Right lobe of liver (tissue), 6 donors: ENCODE measurements at regions not wholly inside any gene's neighbourhood (a gene's known extent, or its start where the extent isn't known, plus 50 kb on each side); places are given as distances from the start of the nearest gene placed in this dataset.

Source experiments
- ATAC-seq, 4 donors: fragments of 200-7000 bp; cut with Tn5 transposase; one replicate each; pipeline ENCODE4 v1.9.1; 2020; ENCODE audit warnings: mild to moderate bottlenecking in 4 of 4, moderate library complexity in 4 of 4
- DNase-seq, 3 donors: peaks; one replicate each; pipeline ENCODE4 v3.0.0-alpha.2; 2020
- H3K27ac ChIP-seq, 3 donors: fragments of 200-600 bp; one replicate each; pipeline ENCODE4 v1.8.0; 2022
- H3K27me3 ChIP-seq, 2 donors: fragments of 200-600 bp; one replicate each; pipeline ENCODE4 v1.8.0; 2022
- H3K36me3 ChIP-seq, 4 donors: fragments of 200-600 bp; sonication (generic) in 1 of 4; one replicate each; pipeline versions ENCODE4 v1.5.1 to v1.8.0; 2017 to 2022; ENCODE audit warnings: control low read depth in 1 of 4
- H3K4me1 ChIP-seq, 4 donors: fragments of 200-600 bp; sonication (generic) in 1 of 4; one replicate each; pipeline versions ENCODE4 v1.5.1 to v1.8.0; 2017 to 2022; ENCODE audit warnings: control low read depth in 1 of 4
- H3K4me3 ChIP-seq, 3 donors: fragments of 200-600 bp; one replicate each; pipeline ENCODE4 v1.8.0; 2022
- H3K9me3 ChIP-seq, 4 donors: fragments of 200-600 bp; sonication (generic) in 1 of 4; one replicate each; pipeline versions ENCODE4 v1.5.1 to v1.8.0; 2017 to 2022; ENCODE audit warnings: control low read depth in 1 of 4
- CTCF ChIP-seq, 4 donors: fragments of 200-600 bp in 3 of 4; fragments of 450-650 bp in 1 of 4; IDR thresholded peaks; one replicate each; pipeline versions ENCODE4 v1.5.1 to v1.8.0; 2016 to 2022; ENCODE audit warnings: antibody characterized with exemption in 4 of 4, mild to moderate bottlenecking in 2 of 4
- POLR2A ChIP-seq: fragments of 450-650 bp; IDR thresholded peaks from one replicate; pipeline ENCODE4 v1.6.1; 2017; ENCODE audit warnings: antibody characterized with exemption, mild to moderate bottlenecking
- WGBS: methylation state at CpG from one replicate; pipeline ENCODE4 v1.1.6; 2018; ENCODE audit warnings: low coverage, low lambda C conversion rate; ENCODE audit not compliant: insufficient coverage; ENCODE audit errors: missing lambda C conversion rate; 5-methylcytosine and 5-hydroxymethylcytosine counted together
- intact Hi-C, 2 donors: fragments of 100-400 bp; cut with DNase I; formaldehyde crosslinking; loops; one replicate each; pipeline versions ENCODE4 v1.11.2 to v1.14.1; 2022
- donor health status: DM: no; HTN: yes; CAD: no.
- donor health status: DM: no; HTN: no; CAD: no.
- donor health status: DM: no; HTN: no; CAD: no.
- donor health status: DM: no; HTN: yes; CAD: no.
- donor health status: DM: no; HTN: yes; CAD: no.

- WGBS = 53% methylated on average over 4 of the region's 4 CpGs
- H3K4me3 ChIP-seq = no peak overlapping the region
- no peaks in the 10 kb centered on the region for H3K27me3 ChIP-seq
- H3K4me1 ChIP-seq = no peaks in the 10 kb centered on the region
- intact Hi-C loops = no loop called here
- H3K9me3 ChIP-seq = no peaks in the 10 kb centered on the region
- ATAC-seq = no peak
- no peak overlapping the region for H3K27ac ChIP-seq
- no peak for DNase-seq
- no peak for TF ChIP-seq CTCF (IDR thresholded peaks at IDR 0.05)
- no peak for TF ChIP-seq POLR2A
- no peaks in the 10 kb centered on the region for H3K36me3 ChIP-seq
These were observed 74.8 kb upstream of the CPXCR1 start for GRCh38 chrX:88672261-88672660.
